Fibroblast of villous mesenchyme (primary cell): ENCODE measurements at regions not wholly inside any gene's neighbourhood (a gene's known extent, or its start where the extent isn't known, plus 50 kb on each side); places are given as distances from the start of the nearest gene placed in this dataset.

ENCODE experiments used
- DNase-seq: peaks from one replicate; pipeline ENCODE4 v3.0.0-alpha.2; 2010; ENCODE audit warnings: low read depth
- H3K4me3 ChIP-seq: 2 replicates; pipeline ENCODE4 v1.5.1; 2011; ENCODE audit warnings: low read depth, mild to moderate bottlenecking, low read length
- TF ChIP-seq, protein P1 (sequence below): IDR thresholded peaks from 2 replicates; pipeline ENCODE4 v1.5.1; 2012; ENCODE audit warnings: low read depth, mild to moderate bottlenecking, low read length; ENCODE audit not compliant: insufficient read depth

DNA sequence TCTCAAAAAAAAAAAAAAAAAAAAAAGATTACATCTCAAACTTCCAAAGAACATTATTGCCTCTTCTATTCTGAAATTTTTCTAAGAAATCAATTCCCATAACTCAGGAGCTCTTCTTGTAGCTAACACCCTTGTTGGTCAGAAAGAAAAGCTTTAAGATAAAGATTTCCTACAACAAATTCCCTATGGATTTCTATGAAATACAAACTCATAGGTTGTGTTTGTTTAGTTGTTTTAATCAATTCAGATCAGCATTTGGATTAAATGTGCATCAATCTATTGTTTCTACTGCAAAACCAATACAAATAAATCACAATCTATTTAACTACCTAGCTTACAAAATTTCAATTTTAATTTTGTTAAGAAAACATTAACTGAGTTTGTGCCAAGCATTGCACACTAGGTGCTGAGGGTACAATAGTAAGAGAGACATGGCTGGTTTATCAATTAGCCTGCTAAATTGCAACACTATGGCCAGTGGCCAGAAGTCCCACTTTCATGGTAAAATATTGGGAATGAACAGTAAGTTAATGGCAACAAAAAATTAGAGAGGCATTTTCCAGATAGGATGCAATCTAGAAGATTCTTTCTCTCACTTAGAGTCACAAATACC, 80.2 kb upstream of the MYCN start:
- TF ChIP-seq, protein P1, sequence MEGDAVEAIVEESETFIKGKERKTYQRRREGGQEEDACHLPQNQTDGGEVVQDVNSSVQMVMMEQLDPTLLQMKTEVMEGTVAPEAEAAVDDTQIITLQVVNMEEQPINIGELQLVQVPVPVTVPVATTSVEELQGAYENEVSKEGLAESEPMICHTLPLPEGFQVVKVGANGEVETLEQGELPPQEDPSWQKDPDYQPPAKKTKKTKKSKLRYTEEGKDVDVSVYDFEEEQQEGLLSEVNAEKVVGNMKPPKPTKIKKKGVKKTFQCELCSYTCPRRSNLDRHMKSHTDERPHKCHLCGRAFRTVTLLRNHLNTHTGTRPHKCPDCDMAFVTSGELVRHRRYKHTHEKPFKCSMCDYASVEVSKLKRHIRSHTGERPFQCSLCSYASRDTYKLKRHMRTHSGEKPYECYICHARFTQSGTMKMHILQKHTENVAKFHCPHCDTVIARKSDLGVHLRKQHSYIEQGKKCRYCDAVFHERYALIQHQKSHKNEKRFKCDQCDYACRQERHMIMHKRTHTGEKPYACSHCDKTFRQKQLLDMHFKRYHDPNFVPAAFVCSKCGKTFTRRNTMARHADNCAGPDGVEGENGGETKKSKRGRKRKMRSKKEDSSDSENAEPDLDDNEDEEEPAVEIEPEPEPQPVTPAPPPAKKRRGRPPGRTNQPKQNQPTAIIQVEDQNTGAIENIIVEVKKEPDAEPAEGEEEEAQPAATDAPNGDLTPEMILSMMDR, result no peak
- DNase-seq, result no peak
- H3K4me3 ChIP-seq, result no peak overlapping the region

DNA sequence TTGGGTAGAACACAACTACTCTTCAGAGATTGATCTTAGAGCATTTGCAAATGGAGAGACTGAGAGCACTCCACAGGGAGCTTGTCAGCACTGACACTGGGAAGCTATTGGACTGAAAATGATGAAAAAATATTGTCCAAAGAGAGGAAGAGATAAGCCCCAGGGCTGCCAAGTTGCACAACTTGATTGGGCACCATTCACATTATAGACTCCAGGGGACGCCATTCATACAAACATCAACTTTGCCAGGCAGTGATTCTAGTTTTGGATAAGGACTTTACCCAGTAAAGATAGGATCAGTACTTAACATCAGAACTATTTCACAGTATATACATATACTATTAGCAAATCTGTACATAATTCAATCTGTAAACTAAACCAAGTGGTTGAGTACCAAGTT, 79.6 kb upstream of the MYCN start:
- no peak overlapping the region for H3K4me3 ChIP-seq
- no peak for DNase-seq
- TF ChIP-seq, protein P1, result no peak

DNA sequence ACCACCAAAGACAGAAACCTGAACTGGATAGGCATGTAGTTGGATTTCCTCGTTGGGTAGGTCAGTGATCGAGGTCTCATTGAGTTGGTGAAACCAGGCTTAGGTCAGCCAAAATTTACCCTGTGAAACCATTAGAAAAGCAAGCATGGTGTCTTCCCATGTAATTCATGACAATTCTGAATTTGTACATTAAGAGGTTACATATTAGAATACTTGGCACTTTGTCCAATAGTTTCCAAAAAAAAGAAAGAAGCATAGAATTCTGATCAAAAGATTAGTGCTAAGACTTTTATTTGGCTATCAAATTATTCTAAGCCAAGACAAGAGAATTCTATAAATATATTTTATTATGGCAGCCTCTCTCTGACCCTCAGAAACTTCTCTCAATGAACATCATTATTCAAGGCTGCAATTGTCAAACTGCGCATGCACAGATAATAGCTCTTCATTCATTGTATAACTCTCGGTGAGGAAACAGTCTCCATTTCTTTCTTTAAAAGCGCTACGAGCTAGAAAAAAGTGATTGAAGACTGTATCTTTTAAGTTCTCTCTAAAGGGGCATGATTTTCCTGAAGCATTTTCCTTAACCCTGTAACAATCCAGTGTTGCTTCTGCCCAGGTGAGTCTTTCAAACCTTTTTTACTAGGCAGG, 79.1 kb upstream of the MYCN start:
- H3K4me3 ChIP-seq, result no peak overlapping the region
- TF ChIP-seq, protein P1, result no peak
- DNase-seq, result no peak

DNA sequence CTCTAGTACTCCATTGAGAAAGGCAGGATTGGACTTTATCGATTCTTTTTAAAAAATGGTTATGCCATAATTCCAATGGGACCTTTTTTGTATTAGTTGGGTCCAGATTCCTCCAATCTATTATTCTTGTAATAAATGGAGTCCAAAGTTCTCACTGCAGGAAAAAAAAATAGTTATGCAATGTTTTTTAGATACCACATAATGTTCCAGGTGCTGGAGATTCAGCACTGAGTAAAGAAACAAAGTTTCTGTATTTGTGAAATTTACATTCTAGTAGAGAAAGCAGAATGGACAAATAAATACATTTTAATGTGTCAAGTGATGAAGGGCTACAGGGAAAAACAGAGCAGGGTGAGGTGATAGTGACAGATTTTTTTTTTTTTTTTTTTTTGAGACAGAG, 78.5 kb upstream of the MYCN start:
- no peak for DNase-seq
- H3K4me3 ChIP-seq, result no peak overlapping the region
- TF ChIP-seq, protein P1, result no peak

DNA sequence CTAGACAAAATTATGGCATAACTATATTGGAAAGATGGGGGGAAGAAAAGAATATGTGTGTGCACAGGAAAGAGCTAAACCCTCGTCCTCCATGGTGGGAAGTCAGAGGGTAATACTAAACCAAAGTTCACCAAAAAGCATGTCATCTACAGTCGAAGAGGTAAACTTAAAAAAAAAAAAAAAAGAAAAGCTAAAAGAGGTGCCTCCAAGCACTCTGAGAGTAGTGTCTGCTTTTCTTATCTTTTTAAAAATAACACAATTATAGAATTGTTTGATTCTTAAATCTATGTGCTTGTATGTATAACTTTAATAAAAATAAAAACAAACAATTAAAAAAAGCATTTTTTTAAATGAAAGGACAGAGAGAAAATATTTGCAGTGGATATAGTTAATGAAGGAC, 77.3 kb upstream of the MYCN start:
- DNase-seq, result no peak
- TF ChIP-seq, protein P1, result no peak
- H3K4me3 ChIP-seq, result no peak overlapping the region

DNA sequence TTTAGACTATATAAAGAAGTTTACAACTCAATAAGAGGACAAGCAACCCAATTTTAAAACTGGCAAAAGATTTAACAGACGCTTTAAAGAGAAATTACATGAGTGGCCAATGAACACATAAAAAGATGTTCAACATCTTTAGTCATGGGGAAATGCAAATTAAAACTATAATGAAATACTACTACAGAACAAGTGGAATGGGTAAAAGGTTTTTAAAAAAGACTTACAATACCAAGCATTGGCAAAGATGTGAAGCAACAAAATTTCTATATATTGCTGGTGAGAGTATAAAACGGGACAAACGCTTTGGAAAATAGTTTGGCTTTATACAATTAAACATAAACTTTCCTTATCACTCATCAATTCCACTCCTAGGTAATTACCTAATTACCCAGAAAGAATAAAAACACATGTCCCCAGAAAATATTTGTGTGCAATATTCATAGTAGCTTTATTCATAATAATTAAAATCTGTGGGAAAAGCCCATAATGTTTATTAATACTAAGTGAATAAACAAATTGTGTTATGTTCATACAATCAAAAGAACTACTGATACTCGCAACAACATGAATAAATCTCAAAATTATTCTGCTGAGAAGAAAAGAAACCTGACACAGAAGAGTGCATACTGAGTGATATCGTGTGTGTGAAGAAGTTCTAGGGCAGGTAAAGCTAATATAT, 76.7 kb upstream of the MYCN start:
- DNase-seq, result no peak
- H3K4me3 ChIP-seq, result no peak overlapping the region
- TF ChIP-seq, protein P1, result no peak
